Inferior parietal cortex (tissue), 1 donor: ENCODE measurements at regions not wholly inside any gene's neighbourhood (a gene's known extent, or its start where the extent isn't known, plus 50 kb on each side); places are given as distances from the start of the nearest gene placed in this dataset.
A peak's percentile ranks its signal among the peaks of the same experiment; 100 is the strongest.
"Not testable (repeated sequence)": the region's sequence is repeated elsewhere in the genome, so short reads cannot be mapped to it uniquely, and the experiment has no call there.

ENCODE experiments used
- DNase-seq: peaks from one replicate; pipeline ENCODE4 v3.0.0-alpha.2; 2016; ENCODE audit errors: extremely low spot score

GRCh38 chr22:45061332-45061731, 51.5 kb upstream of the PHF21B start:
- DNase-seq, result no peak

DNA sequence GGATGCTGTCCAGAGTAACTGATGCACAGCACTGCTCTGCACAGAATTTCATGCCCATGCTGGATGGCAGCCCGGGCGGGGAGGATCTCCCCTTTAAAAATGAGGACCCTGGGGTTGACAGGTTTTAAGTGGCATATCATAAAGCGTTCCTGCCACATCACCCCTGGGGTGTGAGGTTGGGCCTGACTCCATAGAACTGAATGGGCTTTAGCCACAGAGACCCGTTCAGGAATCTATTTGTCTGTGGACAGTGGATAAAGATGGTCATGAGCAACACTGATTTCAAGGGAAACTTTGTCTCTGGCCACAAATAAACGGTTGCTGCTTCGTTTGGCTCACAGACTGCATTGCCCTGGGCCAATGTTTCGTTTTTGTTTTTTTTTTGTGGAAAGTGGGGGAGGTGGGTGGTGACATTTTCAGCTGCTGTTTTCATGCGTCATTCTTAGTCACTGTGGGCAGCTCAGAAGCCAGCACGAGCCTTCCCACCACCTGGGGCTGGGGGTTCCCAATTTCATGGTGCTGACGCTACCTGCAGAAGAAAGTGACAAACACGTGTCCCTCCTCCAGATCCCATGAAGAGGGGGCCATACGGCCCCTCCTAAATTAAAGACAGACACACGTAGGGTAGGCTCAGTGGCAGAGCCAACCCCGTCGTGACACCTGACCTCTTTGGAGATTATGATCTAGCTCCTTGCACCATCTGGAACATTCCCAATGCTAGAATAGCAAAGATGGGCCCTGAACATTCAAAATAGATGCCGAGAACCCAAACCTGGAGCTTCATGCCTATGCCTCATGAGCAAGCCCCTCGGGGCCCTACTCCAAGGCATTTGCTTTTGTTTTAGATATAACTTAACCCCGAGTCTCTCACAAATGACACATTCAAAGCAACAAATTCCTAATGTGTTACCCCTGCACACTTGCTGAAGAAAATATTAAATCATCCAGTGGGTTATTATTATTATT, 54.8 kb upstream of the PHF21B start:
- no peak for DNase-seq

- DNase-seq, result no peak
Measured at GRCh38 chr22:45065726-45066125, 55.9 kb upstream of the PHF21B start.

DNA sequence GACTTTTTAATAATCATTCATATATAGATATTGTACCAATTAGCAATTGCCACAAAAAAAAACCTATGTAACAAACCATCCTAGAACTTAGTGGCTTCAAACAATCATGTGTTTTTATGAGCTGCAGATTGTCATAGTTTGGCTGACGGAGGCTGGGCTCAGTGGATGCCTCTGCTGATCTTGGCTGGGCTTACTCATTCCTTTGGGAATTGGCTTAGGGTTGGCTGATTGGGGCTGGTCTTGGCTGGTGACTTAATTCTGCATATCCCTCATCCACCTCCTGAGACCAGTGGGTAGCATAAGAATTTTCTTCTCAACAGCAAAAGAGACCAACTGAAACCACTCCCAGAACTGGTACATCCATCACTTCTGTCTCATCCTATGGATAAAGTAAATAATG, 57.9 kb upstream of the PHF21B start:
- DNase-seq, result no peak

DNA sequence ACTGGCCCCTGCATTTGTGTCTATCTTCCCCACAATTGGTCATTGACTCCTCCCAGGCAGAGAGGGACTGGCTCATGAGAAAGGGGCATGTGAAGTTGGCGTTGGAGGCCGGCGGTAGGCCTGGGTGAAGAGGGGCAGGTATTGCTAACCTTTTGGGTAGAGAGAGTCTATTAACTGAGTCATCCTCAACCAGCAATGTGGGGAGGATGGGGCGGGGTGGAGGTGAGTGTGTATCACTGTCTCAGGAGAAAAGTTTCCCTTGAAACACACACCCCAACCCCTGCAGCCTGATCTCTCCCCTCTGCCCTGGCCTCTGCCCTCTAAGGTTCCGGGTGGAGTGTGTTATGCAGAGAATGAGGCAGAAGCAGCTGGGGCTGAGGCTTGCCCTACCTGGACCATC, 60.1 kb upstream of the PHF21B start:
- DNase-seq, result no peak

DNA sequence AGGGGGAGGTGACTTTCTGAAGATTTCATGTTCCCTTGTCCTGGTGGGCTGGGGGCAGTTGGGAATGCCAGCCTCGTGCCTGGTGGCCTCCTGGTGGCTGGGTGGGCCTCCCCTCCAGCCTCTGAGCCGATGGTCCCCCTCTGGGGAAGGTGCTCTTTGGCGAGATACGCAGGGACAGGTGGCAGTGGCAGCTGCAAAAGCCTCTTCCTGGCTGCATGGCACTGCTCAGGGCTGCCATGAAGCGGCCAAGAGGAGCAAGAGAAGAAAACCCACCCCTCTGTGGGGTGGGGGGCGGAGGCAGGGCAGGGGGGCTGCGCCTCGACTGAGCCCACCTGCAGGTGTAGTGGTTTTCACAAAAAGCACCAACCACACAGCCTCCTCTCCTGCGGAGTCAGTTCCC, 61.8 kb upstream of the PHF21B start:
- DNase-seq, result no peak

DNA sequence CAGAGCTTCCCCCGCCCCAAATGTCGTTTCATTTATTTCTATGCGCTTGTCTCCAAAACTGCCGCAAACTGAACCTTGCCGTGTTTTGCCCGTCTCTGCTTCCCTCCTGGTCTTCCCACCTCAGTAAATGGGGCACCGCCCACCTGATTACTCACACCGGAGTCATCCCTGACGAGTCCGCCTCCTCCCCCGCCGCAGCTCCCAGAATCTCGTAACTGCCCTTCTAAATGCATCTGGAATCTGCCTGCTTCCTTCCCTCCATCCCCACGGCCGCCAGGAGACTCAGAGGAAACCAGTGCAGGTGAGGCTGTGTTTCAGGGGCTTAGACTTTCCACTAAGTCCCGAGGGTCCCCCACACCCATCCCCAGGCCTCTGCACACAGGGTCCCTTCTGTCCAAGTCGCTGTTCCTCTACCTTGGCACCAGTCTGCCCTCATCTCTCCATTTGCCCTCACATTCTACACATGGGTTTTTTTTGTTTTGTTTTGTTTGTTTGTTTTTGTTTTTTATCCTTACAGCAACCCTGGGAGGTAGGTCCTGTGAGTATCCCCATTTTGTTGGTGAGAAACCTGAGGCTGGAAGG, 62.6 kb upstream of the PHF21B start:
- DNase-seq, result peak; percentile 29

GRCh38 chr22:45073064-45073463, 63.3 kb upstream of the PHF21B start:
- DNase-seq, result no peak

GRCh38 chr22:45077286-45077685, 67.5 kb upstream of the PHF21B start:
- DNase-seq, result no peak

DNA sequence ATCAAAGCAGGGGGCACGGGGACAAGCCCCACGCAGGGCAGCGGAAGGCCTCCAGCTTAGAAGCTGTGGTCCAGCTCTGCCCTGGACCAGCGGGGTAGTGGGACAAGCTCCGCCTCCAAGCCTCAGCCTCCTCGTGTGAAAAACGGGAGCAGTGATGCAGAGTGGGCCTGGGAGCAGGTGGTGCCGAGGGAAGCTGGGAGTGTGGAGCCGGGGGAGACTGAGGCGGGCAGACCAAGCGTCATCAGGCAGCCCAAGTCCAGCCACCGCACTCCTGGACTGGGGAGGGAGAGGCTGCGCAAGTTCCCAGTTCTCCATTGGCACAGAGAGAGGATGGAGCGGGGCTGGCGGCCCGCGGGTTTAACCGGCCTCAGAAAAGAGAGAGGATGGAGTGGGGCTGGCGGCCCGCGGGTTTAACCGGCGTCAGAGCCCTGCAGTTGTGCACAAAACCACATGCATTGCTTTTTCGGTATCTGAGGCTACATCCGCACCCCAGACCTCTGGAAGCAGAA, 68.1 kb upstream of the PHF21B start:
- DNase-seq, result no peak

GRCh38 chr22:45082795-45083194, 73.0 kb upstream of the PHF21B start:
- DNase-seq, result no peak

DNA sequence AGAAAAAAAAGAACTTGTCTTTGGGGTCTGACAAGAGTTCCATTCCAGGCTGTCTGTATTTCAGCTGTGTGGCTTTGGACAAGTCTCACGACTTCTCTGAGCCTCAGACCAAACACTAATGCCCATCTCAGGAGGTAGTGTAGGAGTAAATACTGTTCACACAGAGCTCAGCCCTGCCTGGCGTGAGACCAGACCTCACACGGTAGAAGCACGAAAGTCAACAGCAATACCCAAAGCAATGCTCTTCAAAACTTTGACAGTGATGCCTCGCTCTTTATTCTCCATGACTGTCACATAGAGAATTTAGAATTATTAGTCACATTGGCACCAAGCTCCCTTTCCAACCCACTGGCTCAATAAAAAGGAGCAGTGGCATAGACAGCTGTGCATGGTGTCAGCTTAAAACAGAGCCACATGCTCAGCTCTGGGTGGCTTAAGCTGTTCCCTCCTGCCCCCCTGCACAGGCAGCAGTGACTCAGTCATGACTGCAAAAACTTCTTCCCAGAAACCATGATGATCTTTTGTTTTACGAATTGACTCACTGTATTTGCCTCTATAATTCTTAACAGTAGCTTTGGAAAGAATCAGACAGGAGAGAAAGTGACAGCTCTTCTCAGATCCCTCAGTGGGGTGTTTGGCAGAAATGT, 74.0 kb upstream of the PHF21B start:
- DNase-seq, result no peak

DNA sequence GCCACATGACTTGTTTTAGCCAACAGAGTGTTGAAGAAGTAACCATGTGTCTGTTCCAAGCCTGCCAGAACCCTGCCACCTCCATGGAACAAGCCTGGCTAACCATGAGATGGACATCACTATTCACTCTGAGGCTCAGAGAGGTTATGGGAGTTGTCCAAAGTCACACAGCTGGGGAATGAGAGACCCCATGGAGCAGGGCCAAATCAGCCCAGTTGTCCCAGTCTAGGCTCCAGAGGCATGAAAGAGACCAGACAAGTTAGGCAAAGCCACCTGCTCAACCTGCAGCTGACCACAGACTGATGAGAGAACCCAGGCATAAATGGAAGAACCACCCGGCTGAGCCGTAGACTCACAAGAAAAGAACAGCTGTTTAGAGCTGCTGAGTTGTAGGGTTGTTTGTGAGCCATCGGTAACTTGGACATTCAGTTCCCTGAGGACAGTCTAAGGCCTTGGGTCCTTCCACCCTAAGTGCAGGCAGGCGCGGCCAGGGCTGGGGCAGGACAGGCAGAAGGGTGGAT, 74.7 kb upstream of the PHF21B start:
- no peak for DNase-seq

DNA sequence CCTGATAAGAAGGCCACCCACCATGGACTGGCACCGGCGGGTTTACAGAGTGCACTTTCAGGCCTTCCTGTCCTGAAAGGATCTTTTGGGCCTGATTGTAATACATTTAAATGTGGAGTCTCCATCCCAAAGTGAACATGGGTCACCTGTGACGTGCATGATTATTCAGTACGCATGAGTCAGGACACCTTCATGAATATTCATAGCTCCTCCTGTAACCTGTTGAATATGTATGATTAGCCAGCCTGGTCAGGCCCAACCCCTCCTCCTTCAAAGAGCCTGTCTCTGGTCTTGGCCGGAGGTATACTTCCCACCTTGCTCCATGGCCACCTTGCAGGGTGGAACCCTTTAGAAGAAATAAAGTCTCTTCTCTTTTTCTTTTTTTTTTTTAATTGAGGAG, 75.9 kb upstream of the NUP50 start:
- no peak for DNase-seq

DNA sequence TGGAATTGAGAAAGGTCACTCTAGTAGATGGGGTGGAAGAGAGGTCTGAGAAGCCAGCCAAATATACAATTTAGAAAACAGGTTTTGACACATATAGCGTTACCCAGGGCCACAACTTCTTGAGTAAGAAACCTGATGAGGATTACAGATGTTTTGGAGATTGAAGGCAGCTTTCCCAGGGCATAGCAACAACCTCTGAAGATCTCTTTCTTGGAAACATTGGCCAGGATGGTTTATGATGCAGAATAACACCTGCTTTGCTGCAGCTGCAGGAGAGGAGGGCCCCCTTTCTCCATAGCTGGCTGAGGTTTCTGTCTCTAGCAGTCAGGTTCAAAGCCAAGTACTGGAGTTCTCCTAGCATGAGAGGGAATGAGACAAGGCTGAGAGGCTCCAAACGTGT, 75.1 kb upstream of the NUP50 start:
- DNase-seq, result no peak

DNA sequence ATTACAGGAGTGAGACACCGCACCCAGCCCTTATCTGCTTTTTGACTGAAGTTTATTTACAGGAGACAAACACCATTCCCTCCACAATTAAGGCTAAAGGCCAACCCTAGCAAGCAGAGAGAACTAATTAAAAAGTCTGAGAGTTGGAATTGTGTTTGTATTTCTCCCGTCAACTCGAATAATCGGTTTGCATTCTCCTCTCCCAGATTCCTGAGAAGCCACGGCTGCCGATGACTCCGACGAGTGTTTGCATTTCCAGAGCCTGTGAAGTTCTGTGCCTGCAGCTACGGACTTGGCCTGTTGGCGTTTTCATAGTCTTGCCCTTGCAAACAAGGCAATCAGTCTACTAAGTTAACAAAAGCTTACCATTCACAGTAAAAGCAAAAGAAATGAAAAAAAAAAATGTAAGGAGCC, 73.2 kb upstream of the NUP50 start:
- DNase-seq, result no peak

GRCh38 chr22:45091254-45091854, 72.4 kb upstream of the NUP50 start:
- no peak for DNase-seq

DNA sequence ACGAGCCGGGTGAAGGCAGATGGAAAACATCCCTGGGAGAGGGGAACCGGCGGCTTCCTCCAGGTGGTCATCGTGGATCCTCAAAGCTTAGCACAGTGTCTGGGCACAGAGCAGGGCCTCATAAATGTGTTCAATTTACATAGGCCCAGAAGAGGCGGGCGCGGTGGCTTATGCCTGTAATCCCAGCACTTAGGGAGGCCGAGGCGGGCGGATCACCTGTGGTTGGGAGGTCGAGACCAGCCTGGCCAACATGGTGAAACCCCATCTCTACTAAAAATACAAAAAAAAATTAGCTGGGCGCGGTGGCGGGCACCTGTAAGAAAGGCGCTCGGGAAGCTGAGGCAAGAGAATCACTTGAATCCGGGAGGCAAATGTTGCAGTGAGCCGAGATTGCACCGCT, 71.8 kb upstream of the NUP50 start:
- not testable (repeated sequence) for DNase-seq

GRCh38 chr22:45092644-45093043, 71.1 kb upstream of the NUP50 start:
- no peak for DNase-seq

DNA sequence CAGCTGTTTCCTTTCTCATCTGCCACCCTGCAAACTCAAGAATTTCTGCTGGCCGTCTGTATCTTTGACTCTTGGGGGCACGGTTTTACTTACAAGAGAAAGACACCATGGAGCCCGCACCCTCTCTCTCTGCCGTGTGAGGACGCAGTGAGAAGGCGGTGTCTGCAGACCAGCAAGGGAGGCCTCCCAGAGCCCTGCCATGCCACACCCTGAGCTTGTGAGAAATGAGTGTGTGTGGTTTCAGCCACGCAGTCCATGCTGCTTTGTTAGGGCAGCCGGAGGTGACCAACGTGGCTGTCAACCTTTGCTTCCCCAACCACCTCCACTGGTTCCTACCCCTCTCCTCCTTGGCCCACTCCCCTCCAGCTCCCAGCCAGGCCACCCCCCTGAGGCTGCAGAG, 70.1 kb upstream of the NUP50 start:
- no peak for DNase-seq

- DNase-seq, result no peak
Measured at GRCh38 chr22:45094081-45094720, 69.5 kb upstream of the NUP50 start.
